ENCODE measurements at regions not wholly inside any gene's neighbourhood (a gene's known extent, or its start where the extent isn't known, plus 50 kb on each side); places are given as distances from the start of the nearest gene placed in this dataset.

GRCh38 chr1:48057249-48057648 lies 60.1 kb upstream of the TRABD2B start:
- no peak for DNase-seq (ENCODE audit: low read depth in 2 of 2)
- TF ChIP-seq CTCF (IDR thresholded peaks at IDR 0.05; ENCODE audit: low read depth, low read length) = no peak
- no peak overlapping the region for H3K4me3 ChIP-seq (replicated peaks in 1 of 2; ENCODE audit: low read depth in 2 of 2, low read length in 2 of 2)

- H3K4me3 ChIP-seq (replicated peaks in 1 of 2; ENCODE audit: low read depth in 2 of 2, low read length in 2 of 2) = no peak overlapping the region
- no peak for TF ChIP-seq CTCF (IDR thresholded peaks at IDR 0.05; ENCODE audit: low read depth, low read length)
- DNase-seq (ENCODE audit: low read depth in 2 of 2) = no peak
Measured at GRCh38 chr1:48055876-48056764, 58.9 kb upstream of the TRABD2B start.

GRCh38 chr1:48054232-48054631 lies 57.0 kb upstream of the TRABD2B start:
- no peak for TF ChIP-seq CTCF (IDR thresholded peaks at IDR 0.05; ENCODE audit: low read depth, low read length)
- no peak overlapping the region for H3K4me3 ChIP-seq (replicated peaks in 1 of 2; ENCODE audit: low read depth in 2 of 2, low read length in 2 of 2)
- DNase-seq (ENCODE audit: low read depth in 2 of 2) = no peak

GRCh38 chr1:48052923-48053291 lies 55.7 kb upstream of the TRABD2B start:
- H3K4me3 ChIP-seq (replicated peaks in 1 of 2; ENCODE audit: low read depth in 2 of 2, low read length in 2 of 2) = no peak overlapping the region
- no peak for DNase-seq (ENCODE audit: low read depth in 2 of 2)
- no peak for TF ChIP-seq CTCF (IDR thresholded peaks at IDR 0.05; ENCODE audit: low read depth, low read length)

GRCh38 chr1:48051466-48052126 lies 54.4 kb upstream of the TRABD2B start:
- no peak for TF ChIP-seq CTCF (IDR thresholded peaks at IDR 0.05; ENCODE audit: low read depth, low read length)
- H3K4me3 ChIP-seq (replicated peaks in 1 of 2; ENCODE audit: low read depth in 2 of 2, low read length in 2 of 2) = no peak overlapping the region
- DNase-seq (ENCODE audit: low read depth in 2 of 2) = no peak

- no peak for TF ChIP-seq CTCF (IDR thresholded peaks at IDR 0.05; ENCODE audit: low read depth, low read length)
- H3K4me3 ChIP-seq (replicated peaks in 1 of 2; ENCODE audit: low read depth in 2 of 2, low read length in 2 of 2) = no peak overlapping the region
Measured at GRCh38 chr1:48049823-48050535, 52.8 kb upstream of the TRABD2B start.

More at GRCh38 chr1:48049823-48050535, 52.8 kb upstream of the TRABD2B start:
- DNase-seq (ENCODE audit: low read depth in 2 of 2) = no peak

All from cardiac fibroblast (primary cell).